ENCODE measurements at regions not wholly inside any gene's neighbourhood (a gene's known extent, or its start where the extent isn't known, plus 50 kb on each side); places are given as distances from the start of the nearest gene placed in this dataset.

GRCh38 chr12:69014047-69014446 is 81.1 kb upstream of the CPM start:
- Histone ChIP-seq H3K4me3 (no peak overlapping the region), H3K27ac (no peak overlapping the region), H3K27me3 (no peaks in the 10 kb centered on the region), H3K36me3 (no peaks in the 10 kb centered on the region), H3K9me3 (ENCODE audit: low read depth) (no peaks in the 10 kb centered on the region), H3K4me1 (ENCODE audit: low read depth) (no peaks in the 10 kb centered on the region)
- no peak for DNase-seq (ENCODE audit: low read depth in 1 of 2, low spot score in 1 of 2)
- TF ChIP-seq CTCF (IDR thresholded peaks at IDR 0.05; ENCODE audit: low read depth, low read length) = no peak

- no peaks in the 10 kb centered on the region for H3K36me3 ChIP-seq
- H3K27me3 ChIP-seq = no peaks in the 10 kb centered on the region
- no peak overlapping the region for H3K4me3 ChIP-seq
- no peak overlapping the region for H3K27ac ChIP-seq
- no peak for TF ChIP-seq CTCF (IDR thresholded peaks at IDR 0.05; ENCODE audit: low read depth, low read length)
- H3K4me1 ChIP-seq (ENCODE audit: low read depth) = no peaks in the 10 kb centered on the region
- no peak for DNase-seq (ENCODE audit: low read depth in 1 of 2, low spot score in 1 of 2)
- H3K9me3 ChIP-seq (ENCODE audit: low read depth) = no peaks in the 10 kb centered on the region
These were observed 82.0 kb upstream of the CPM start for GRCh38 chr12:69015017-69015416.

GRCh38 chr12:69015831-69016230 is 82.9 kb upstream of the CPM start:
- no peaks in the 10 kb centered on the region for H3K27me3 ChIP-seq
- no peak overlapping the region for H3K27ac ChIP-seq
- no peaks in the 10 kb centered on the region for H3K9me3 ChIP-seq (ENCODE audit: low read depth)
- H3K4me1 ChIP-seq (ENCODE audit: low read depth) = no peaks in the 10 kb centered on the region
- DNase-seq (ENCODE audit: low read depth in 1 of 2, low spot score in 1 of 2) = no peak
- no peak for TF ChIP-seq CTCF (IDR thresholded peaks at IDR 0.05; ENCODE audit: low read depth, low read length)
- H3K36me3 ChIP-seq = no peaks in the 10 kb centered on the region
- H3K4me3 ChIP-seq = no peak overlapping the region

GRCh38 chr12:69019082-69019481 is 86.1 kb upstream of the CPM start:
- Histone ChIP-seq H3K36me3 (no peaks in the 10 kb centered on the region), H3K27ac (no peak overlapping the region), H3K4me3 (no peak overlapping the region), H3K27me3 (no peaks in the 10 kb centered on the region), H3K9me3 (ENCODE audit: low read depth) (no peaks in the 10 kb centered on the region), H3K4me1 (ENCODE audit: low read depth) (no peaks in the 10 kb centered on the region)
- no peak for DNase-seq (ENCODE audit: low read depth in 1 of 2, low spot score in 1 of 2)
- no peak for TF ChIP-seq CTCF (IDR thresholded peaks at IDR 0.05; ENCODE audit: low read depth, low read length)

GRCh38 chr12:69019910-69020309 is 86.9 kb upstream of the CPM start:
- Histone ChIP-seq H3K27ac (no peak overlapping the region), H3K4me3 (no peak overlapping the region), H3K4me1 (ENCODE audit: low read depth) (no peaks in the 10 kb centered on the region), H3K36me3 (no peaks in the 10 kb centered on the region), H3K27me3 (no peaks in the 10 kb centered on the region), H3K9me3 (ENCODE audit: low read depth) (no peaks in the 10 kb centered on the region)
- no peak for TF ChIP-seq CTCF (IDR thresholded peaks at IDR 0.05; ENCODE audit: low read depth, low read length)
- DNase-seq (ENCODE audit: low read depth in 1 of 2, low spot score in 1 of 2) = no peak

GRCh38 chr12:69022674-69023073 is 89.7 kb upstream of the CPM start:
- Histone ChIP-seq H3K36me3 (no peaks in the 10 kb centered on the region), H3K4me1 (ENCODE audit: low read depth) (no peaks in the 10 kb centered on the region), H3K9me3 (ENCODE audit: low read depth) (no peaks in the 10 kb centered on the region), H3K4me3 (no peak overlapping the region), H3K27ac (no peak overlapping the region), H3K27me3 (no peaks in the 10 kb centered on the region)
- no peak for TF ChIP-seq CTCF (IDR thresholded peaks at IDR 0.05; ENCODE audit: low read depth, low read length)
- no peak for DNase-seq (ENCODE audit: low read depth in 1 of 2, low spot score in 1 of 2)
